ENCODE measurements at regions not wholly inside any gene's neighbourhood (a gene's known extent, or its start where the extent isn't known, plus 50 kb on each side); places are given as distances from the start of the nearest gene placed in this dataset.

DNA sequence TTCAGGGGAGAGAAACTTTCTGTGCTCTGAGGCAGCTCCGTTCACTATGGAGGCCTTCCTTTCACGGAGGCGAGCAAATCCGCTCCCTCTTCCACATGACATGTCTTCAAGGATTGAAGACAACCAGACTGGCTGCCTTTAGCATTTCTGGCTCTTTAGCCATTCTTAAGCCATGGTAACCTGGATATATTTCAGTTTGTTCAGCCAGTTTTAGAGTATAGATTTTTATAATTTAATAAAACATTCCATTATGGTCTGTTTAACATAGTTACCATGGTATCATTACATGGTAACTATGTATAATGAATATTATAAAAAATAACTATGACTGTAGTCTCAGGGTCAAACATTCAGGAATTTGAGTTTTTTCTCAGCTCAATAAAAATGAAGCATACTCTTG lies 54.2 kb upstream of the NFIA start (continued):
- TF ChIP-seq, protein P1, sequence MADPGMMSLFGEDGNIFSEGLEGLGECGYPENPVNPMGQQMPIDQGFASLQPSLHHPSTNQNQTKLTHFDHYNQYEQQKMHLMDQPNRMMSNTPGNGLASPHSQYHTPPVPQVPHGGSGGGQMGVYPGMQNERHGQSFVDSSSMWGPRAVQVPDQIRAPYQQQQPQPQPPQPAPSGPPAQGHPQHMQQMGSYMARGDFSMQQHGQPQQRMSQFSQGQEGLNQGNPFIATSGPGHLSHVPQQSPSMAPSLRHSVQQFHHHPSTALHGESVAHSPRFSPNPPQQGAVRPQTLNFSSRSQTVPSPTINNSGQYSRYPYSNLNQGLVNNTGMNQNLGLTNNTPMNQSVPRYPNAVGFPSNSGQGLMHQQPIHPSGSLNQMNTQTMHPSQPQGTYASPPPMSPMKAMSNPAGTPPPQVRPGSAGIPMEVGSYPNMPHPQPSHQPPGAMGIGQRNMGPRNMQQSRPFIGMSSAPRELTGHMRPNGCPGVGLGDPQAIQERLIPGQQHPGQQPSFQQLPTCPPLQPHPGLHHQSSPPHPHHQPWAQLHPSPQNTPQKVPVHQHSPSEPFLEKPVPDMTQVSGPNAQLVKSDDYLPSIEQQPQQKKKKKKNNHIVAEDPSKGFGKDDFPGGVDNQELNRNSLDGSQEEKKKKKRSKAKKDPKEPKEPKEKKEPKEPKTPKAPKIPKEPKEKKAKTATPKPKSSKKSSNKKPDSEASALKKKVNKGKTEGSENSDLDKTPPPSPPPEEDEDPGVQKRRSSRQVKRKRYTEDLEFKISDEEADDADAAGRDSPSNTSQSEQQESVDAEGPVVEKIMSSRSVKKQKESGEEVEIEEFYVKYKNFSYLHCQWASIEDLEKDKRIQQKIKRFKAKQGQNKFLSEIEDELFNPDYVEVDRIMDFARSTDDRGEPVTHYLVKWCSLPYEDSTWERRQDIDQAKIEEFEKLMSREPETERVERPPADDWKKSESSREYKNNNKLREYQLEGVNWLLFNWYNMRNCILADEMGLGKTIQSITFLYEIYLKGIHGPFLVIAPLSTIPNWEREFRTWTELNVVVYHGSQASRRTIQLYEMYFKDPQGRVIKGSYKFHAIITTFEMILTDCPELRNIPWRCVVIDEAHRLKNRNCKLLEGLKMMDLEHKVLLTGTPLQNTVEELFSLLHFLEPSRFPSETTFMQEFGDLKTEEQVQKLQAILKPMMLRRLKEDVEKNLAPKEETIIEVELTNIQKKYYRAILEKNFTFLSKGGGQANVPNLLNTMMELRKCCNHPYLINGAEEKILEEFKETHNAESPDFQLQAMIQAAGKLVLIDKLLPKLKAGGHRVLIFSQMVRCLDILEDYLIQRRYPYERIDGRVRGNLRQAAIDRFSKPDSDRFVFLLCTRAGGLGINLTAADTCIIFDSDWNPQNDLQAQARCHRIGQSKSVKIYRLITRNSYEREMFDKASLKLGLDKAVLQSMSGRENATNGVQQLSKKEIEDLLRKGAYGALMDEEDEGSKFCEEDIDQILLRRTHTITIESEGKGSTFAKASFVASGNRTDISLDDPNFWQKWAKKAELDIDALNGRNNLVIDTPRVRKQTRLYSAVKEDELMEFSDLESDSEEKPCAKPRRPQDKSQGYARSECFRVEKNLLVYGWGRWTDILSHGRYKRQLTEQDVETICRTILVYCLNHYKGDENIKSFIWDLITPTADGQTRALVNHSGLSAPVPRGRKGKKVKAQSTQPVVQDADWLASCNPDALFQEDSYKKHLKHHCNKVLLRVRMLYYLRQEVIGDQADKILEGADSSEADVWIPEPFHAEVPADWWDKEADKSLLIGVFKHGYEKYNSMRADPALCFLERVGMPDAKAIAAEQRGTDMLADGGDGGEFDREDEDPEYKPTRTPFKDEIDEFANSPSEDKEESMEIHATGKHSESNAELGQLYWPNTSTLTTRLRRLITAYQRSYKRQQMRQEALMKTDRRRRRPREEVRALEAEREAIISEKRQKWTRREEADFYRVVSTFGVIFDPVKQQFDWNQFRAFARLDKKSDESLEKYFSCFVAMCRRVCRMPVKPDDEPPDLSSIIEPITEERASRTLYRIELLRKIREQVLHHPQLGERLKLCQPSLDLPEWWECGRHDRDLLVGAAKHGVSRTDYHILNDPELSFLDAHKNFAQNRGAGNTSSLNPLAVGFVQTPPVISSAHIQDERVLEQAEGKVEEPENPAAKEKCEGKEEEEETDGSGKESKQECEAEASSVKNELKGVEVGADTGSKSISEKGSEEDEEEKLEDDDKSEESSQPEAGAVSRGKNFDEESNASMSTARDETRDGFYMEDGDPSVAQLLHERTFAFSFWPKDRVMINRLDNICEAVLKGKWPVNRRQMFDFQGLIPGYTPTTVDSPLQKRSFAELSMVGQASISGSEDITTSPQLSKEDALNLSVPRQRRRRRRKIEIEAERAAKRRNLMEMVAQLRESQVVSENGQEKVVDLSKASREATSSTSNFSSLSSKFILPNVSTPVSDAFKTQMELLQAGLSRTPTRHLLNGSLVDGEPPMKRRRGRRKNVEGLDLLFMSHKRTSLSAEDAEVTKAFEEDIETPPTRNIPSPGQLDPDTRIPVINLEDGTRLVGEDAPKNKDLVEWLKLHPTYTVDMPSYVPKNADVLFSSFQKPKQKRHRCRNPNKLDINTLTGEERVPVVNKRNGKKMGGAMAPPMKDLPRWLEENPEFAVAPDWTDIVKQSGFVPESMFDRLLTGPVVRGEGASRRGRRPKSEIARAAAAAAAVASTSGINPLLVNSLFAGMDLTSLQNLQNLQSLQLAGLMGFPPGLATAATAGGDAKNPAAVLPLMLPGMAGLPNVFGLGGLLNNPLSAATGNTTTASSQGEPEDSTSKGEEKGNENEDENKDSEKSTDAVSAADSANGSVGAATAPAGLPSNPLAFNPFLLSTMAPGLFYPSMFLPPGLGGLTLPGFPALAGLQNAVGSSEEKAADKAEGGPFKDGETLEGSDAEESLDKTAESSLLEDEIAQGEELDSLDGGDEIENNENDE (IDR thresholded peaks at IDR 0.05; ENCODE audit: insufficient replicate concordance, low read length): no peak
- TF ChIP-seq POLR2A (IDR thresholded peaks at IDR 0.05; ENCODE audit: control extremely low read depth in 1 of 2, low read depth in 2 of 2, low read length in 2 of 2) (no peak), BRCA1 (IDR thresholded peaks at IDR 0.05; ENCODE audit: low read depth, low read length) (no peak), SAP30 (IDR thresholded peaks at IDR 0.05; ENCODE audit: insufficient read depth, insufficient replicate concordance, low read length) (no peak), POU5F1 (IDR thresholded peaks at IDR 0.05; ENCODE audit: low read depth, low read length) (no peak), TCF12 (IDR thresholded peaks at IDR 0.05; ENCODE audit: low read depth, low read length) (no peak), JUND (IDR thresholded peaks at IDR 0.05; ENCODE audit: low read length) (no peak), SIN3A (conservative IDR thresholded peaks at IDR 0.05 in 1 of 2, IDR thresholded peaks at IDR 0.05 in 1 of 2; ENCODE audit: low read depth in 1 of 2, low read length in 2 of 2) (no peak)
- TF ChIP-seq, protein P2, sequence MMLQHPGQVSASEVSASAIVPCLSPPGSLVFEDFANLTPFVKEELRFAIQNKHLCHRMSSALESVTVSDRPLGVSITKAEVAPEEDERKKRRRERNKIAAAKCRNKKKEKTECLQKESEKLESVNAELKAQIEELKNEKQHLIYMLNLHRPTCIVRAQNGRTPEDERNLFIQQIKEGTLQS (IDR thresholded peaks at IDR 0.05; ENCODE audit: insufficient read depth, low read depth, low read length): no peak
